Neural cell (in vitro differentiated cells): ENCODE measurements at regions not wholly inside any gene's neighbourhood (a gene's known extent, or its start where the extent isn't known, plus 50 kb on each side); places are given as distances from the start of the nearest gene placed in this dataset.
A peak's percentile ranks its signal among the peaks of the same experiment; 100 is the strongest.

Source experiments
- H2AFZ ChIP-seq: fragments of 200-600, 300-800 bp; sonication (generic), shearing (Covaris generic); 2 replicates; pipeline ENCODE4 v1.6.0; 2014; ENCODE audit warnings: low read depth, mild to moderate bottlenecking, antibody characterized with exemption, low read length, moderate library complexity
- H3F3A ChIP-seq: fragments of 200-600 bp; shearing (Covaris generic); 2 replicates; pipeline ENCODE4 v1.6.1; 2016; ENCODE audit warnings: mild to moderate bottlenecking, moderate library complexity, mixed read lengths, antibody characterized with exemption, low read length; ENCODE audit not compliant: insufficient read depth, poor library complexity, severe bottlenecking
- H3K27ac ChIP-seq: fragments of 200-600, 300-800 bp; sonication (generic), shearing (Covaris generic); 2 replicates; pipeline ENCODE4 v1.5.1; 2014; ENCODE audit warnings: mild to moderate bottlenecking, low read length, moderate library complexity
- H3K27me3 ChIP-seq: fragments of 300-800, 200-600 bp; sonication (generic), shearing (Covaris generic); 2 replicates; pipeline ENCODE4 v1.6.0; 2014; ENCODE audit warnings: mild to moderate bottlenecking, low read depth, low read length, moderate library complexity; ENCODE audit not compliant: insufficient read depth
- H3K36me3 ChIP-seq: fragments of 300-800, 200-600 bp; sonication (generic), shearing (Covaris generic); 2 replicates; pipeline ENCODE4 v1.5.1; 2014; ENCODE audit warnings: mild to moderate bottlenecking, antibody characterized with exemption, low read length, moderate library complexity; ENCODE audit not compliant: insufficient read depth
- H3K4me2 ChIP-seq: fragments of 300-800, 200-600 bp; sonication (generic), shearing (Covaris generic); 2 replicates; pipeline ENCODE4 v1.6.0; 2014; ENCODE audit warnings: mild to moderate bottlenecking, low read length
- H3K4me3 ChIP-seq: fragments of 300-800, 200-600 bp; sonication (generic), shearing (Covaris generic); 2 replicates; pipeline ENCODE4 v1.5.1; 2014; ENCODE audit warnings: mild to moderate bottlenecking, low read length, moderate library complexity
- H3K79me2 ChIP-seq: fragments of 200-600 bp; shearing (Covaris generic); replicated peaks from 2 replicates; pipeline ENCODE4 v1.6.0; 2014; ENCODE audit warnings: mild to moderate bottlenecking, low read length, moderate library complexity; ENCODE audit not compliant: insufficient read depth
- H3K9ac ChIP-seq: fragments of 300-800, 200-600 bp; sonication (generic), shearing (Covaris generic); 2 replicates; pipeline ENCODE4 v1.6.1; 2016; ENCODE audit warnings: mild to moderate bottlenecking, low read length, mixed read lengths
- H3K9me2 ChIP-seq: fragments of 200-600 bp; shearing (Covaris generic); 2 replicates; pipeline ENCODE4 v1.6.1; 2016; ENCODE audit warnings: mild to moderate bottlenecking, low read length, mixed read lengths; ENCODE audit not compliant: insufficient read depth
- H3K9me3 ChIP-seq: fragments of 200-600, 300-800 bp; sonication (generic), shearing (Covaris generic); 2 replicates; pipeline ENCODE4 v1.6.1; 2016; ENCODE audit warnings: mild to moderate bottlenecking, mixed run types, low read length, moderate library complexity, mixed read lengths
- H4K20me1 ChIP-seq: fragments of 200-600 bp; shearing (Covaris generic); 2 replicates; pipeline ENCODE4 v1.6.1; 2016; ENCODE audit warnings: mild to moderate bottlenecking, mixed run types; ENCODE audit not compliant: insufficient read depth
- EP300 ChIP-seq: fragments of 450-650 bp; conservative IDR thresholded peaks from 2 replicates; pipeline ENCODE4 v1.6.1; 2014; ENCODE audit warnings: antibody characterized with exemption, mild to moderate bottlenecking, moderate library complexity; ENCODE audit not compliant: poor library complexity, severe bottlenecking
- EZH2 ChIP-seq: fragments of 200-600, 300-800 bp; shearing (Covaris generic), sonication (generic); IDR thresholded peaks from 2 replicates; pipeline ENCODE4 v1.6.1; 2014; ENCODE audit warnings: antibody characterized with exemption, low read length, borderline replicate concordance, mild to moderate bottlenecking; ENCODE audit not compliant: insufficient read depth, poor library complexity, severe bottlenecking
- MXI1 ChIP-seq: fragments of 450-650 bp; conservative IDR thresholded peaks from 2 replicates; pipeline ENCODE4 v1.6.1; 2014; ENCODE audit warnings: antibody characterized with exemption, mild to moderate bottlenecking; ENCODE audit not compliant: poor library complexity, severe bottlenecking
- POLR2AphosphoS5 ChIP-seq: IDR thresholded peaks from 2 replicates; pipeline ENCODE4 v1.6.1; 2012
- RAD21 ChIP-seq: fragments of 450-650 bp; conservative IDR thresholded peaks from 2 replicates; pipeline ENCODE4 v1.6.1; 2014; ENCODE audit warnings: antibody characterized with exemption, mild to moderate bottlenecking, moderate library complexity
- SMC3 ChIP-seq: fragments of 450-650 bp; conservative IDR thresholded peaks from 2 replicates; pipeline ENCODE4 v1.6.1; 2014; ENCODE audit warnings: antibody characterized with exemption, mild to moderate bottlenecking, moderate library complexity; ENCODE audit not compliant: poor library complexity
- TAF1 ChIP-seq: IDR thresholded peaks from 2 replicates; pipeline ENCODE4 v1.6.1; 2012; ENCODE audit warnings: low read depth
- TF ChIP-seq, protein P1 (sequence below): fragments of 450-650 bp; IDR thresholded peaks from 2 replicates; pipeline ENCODE4 v1.5.1; 2014; ENCODE audit warnings: antibody characterized with exemption, mild to moderate bottlenecking, moderate library complexity; ENCODE audit not compliant: poor library complexity, severe bottlenecking
- TF ChIP-seq, protein P2 (sequence below): IDR thresholded peaks from 2 replicates; pipeline ENCODE4 v1.6.1; 2012; ENCODE audit warnings: borderline replicate concordance

DNA sequence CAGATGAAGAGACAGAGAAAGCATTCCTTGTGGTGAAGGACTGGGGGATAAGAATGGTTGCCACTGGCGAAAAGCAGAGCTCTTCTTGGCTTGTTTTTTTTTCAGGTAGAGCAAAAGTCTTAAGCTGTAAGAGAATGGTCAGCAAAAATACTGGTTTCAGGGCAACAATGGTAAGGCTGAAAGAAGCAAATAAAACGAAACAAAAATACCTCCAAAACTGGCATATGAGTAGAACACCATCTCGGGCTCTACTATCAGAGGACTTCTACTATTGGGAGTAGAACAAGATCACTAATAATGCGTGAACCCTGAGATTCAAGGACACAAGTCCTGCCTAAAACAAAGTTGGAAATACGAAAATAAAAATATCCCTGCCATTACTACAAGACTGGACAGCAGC, 1823.2 kb upstream of the CDH6 start:
- Histone ChIP-seq H4K20me1 (no peaks in the 10 kb centered on the region), H3K9me2 (no peaks in the 10 kb centered on the region), H3K4me2 (no peak overlapping the region), H3K27ac (no peak overlapping the region), H3K4me3 (no peak overlapping the region), H3F3A (no peaks in the 10 kb centered on the region), H3K36me3 (no peaks in the 10 kb centered on the region), H2AFZ (no peak overlapping the region), H3K9me3 (no peaks in the 10 kb centered on the region), H3K27me3 (no peaks in the 10 kb centered on the region), H3K9ac (no peak overlapping the region), H3K79me2 (no peaks in the 10 kb centered on the region)
- TF ChIP-seq POLR2AphosphoS5 (no peak), EP300 (no peak), EZH2 (no peak), MXI1 (no peak)
- TF ChIP-seq, protein P1, sequence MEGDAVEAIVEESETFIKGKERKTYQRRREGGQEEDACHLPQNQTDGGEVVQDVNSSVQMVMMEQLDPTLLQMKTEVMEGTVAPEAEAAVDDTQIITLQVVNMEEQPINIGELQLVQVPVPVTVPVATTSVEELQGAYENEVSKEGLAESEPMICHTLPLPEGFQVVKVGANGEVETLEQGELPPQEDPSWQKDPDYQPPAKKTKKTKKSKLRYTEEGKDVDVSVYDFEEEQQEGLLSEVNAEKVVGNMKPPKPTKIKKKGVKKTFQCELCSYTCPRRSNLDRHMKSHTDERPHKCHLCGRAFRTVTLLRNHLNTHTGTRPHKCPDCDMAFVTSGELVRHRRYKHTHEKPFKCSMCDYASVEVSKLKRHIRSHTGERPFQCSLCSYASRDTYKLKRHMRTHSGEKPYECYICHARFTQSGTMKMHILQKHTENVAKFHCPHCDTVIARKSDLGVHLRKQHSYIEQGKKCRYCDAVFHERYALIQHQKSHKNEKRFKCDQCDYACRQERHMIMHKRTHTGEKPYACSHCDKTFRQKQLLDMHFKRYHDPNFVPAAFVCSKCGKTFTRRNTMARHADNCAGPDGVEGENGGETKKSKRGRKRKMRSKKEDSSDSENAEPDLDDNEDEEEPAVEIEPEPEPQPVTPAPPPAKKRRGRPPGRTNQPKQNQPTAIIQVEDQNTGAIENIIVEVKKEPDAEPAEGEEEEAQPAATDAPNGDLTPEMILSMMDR: no peak

DNA sequence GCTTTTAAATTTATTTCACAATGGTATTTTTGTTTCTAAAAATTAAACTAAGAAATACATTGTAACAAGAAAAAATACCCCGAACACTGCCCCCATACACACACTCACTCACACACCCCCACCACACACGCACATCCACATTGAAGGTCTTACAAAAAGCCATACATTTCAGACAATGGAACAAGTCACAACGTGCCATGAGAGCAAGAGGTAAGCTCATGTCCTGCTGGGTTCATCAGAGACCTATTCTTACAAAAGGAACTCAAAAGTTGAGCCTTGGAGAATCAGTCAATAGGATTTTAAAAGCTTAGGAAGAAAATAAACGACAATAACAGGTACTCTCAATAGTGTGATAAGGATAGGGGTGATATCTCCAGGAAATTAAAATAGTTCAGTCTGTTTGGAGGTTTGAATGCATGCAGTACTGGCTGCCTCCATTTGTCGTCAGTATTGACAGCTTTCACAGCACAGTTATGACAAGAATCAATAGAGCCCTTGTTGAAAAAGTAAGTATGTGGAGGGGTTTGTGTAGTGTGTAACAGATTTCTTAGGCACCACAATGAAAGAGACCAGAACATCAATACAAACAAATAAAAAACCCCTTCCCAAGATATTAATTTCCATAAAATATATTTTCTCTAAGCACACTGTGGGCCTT, 1826.2 kb upstream of the CDH6 start:
- Histone ChIP-seq H3K36me3 (no peaks in the 10 kb centered on the region), H3K9me3 (no peaks in the 10 kb centered on the region), H3F3A (no peaks in the 10 kb centered on the region), H3K4me2 (no peak overlapping the region), H3K79me2 (no peaks in the 10 kb centered on the region), H3K4me3 (no peak overlapping the region), H3K9me2 (no peaks in the 10 kb centered on the region), H2AFZ (no peak overlapping the region), H3K27ac (no peak overlapping the region), H4K20me1 (no peaks in the 10 kb centered on the region), H3K9ac (no peak overlapping the region), H3K27me3 (no peaks in the 10 kb centered on the region)
- TF ChIP-seq TAF1 (no peak), MXI1 (no peak), EP300 (no peak), RAD21 (peak; percentile 75), POLR2AphosphoS5 (no peak), EZH2 (no peak), SMC3 (peak; percentile 64)
- TF ChIP-seq, protein P2, sequence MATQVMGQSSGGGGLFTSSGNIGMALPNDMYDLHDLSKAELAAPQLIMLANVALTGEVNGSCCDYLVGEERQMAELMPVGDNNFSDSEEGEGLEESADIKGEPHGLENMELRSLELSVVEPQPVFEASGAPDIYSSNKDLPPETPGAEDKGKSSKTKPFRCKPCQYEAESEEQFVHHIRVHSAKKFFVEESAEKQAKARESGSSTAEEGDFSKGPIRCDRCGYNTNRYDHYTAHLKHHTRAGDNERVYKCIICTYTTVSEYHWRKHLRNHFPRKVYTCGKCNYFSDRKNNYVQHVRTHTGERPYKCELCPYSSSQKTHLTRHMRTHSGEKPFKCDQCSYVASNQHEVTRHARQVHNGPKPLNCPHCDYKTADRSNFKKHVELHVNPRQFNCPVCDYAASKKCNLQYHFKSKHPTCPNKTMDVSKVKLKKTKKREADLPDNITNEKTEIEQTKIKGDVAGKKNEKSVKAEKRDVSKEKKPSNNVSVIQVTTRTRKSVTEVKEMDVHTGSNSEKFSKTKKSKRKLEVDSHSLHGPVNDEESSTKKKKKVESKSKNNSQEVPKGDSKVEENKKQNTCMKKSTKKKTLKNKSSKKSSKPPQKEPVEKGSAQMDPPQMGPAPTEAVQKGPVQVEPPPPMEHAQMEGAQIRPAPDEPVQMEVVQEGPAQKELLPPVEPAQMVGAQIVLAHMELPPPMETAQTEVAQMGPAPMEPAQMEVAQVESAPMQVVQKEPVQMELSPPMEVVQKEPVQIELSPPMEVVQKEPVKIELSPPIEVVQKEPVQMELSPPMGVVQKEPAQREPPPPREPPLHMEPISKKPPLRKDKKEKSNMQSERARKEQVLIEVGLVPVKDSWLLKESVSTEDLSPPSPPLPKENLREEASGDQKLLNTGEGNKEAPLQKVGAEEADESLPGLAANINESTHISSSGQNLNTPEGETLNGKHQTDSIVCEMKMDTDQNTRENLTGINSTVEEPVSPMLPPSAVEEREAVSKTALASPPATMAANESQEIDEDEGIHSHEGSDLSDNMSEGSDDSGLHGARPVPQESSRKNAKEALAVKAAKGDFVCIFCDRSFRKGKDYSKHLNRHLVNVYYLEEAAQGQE: no peak
- TF ChIP-seq, protein P1: peak; percentile 73
